Esophagus squamous epithelium (tissue), 4 donors: ENCODE measurements at regions not wholly inside any gene's neighbourhood (a gene's known extent, or its start where the extent isn't known, plus 50 kb on each side); places are given as distances from the start of the nearest gene placed in this dataset.

Source experiments
- POLR2A ChIP-seq, 4 donors: fragments of 450-650 bp; IDR thresholded peaks; one replicate each; pipeline ENCODE4 v1.6.1; 2017; ENCODE audit warnings: antibody characterized with exemption in 4 of 4, mild to moderate bottlenecking in 4 of 4, moderate library complexity in 3 of 4
- TF ChIP-seq, protein P1 (sequence below), 6 experiments: fragments of 450-650 bp in 4 of 6; fragments of 200-600 bp in 2 of 6; sonication (generic) in 2 of 6; IDR thresholded peaks; one replicate each; pipeline ENCODE4 v1.5.1; 2016 to 2019; ENCODE audit warnings: antibody characterized with exemption in 6 of 6, mild to moderate bottlenecking in 4 of 6, moderate library complexity in 4 of 6

DNA sequence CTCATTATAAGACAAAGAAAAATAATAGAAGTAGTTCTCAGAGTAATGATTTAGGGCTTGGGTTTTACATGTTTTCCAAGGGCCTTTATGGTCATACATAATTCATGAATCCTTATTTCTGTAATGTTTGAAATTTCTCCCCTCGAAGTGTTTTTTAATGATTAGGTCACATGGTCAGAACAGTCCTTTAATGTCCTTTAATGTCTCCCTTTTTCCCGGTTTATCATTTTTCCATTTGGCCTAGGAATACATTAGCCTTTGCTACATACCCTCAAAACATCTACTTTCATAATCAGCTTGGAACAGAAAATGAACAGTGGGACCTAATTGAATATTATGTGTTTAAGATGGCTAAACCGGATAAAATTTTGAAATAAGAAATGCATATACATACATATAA is 159.9 kb upstream of the ROBO2 start:
- no peak for TF ChIP-seq POLR2A (IDR thresholded peaks at IDR 0.05)
- TF ChIP-seq, protein P1, sequence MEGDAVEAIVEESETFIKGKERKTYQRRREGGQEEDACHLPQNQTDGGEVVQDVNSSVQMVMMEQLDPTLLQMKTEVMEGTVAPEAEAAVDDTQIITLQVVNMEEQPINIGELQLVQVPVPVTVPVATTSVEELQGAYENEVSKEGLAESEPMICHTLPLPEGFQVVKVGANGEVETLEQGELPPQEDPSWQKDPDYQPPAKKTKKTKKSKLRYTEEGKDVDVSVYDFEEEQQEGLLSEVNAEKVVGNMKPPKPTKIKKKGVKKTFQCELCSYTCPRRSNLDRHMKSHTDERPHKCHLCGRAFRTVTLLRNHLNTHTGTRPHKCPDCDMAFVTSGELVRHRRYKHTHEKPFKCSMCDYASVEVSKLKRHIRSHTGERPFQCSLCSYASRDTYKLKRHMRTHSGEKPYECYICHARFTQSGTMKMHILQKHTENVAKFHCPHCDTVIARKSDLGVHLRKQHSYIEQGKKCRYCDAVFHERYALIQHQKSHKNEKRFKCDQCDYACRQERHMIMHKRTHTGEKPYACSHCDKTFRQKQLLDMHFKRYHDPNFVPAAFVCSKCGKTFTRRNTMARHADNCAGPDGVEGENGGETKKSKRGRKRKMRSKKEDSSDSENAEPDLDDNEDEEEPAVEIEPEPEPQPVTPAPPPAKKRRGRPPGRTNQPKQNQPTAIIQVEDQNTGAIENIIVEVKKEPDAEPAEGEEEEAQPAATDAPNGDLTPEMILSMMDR (IDR thresholded peaks at IDR 0.05) = no peak
